PFSK-1 (cell line): ENCODE measurements at regions not wholly inside any gene's neighbourhood (a gene's known extent, or its start where the extent isn't known, plus 50 kb on each side); places are given as distances from the start of the nearest gene placed in this dataset.

Experiments used
- FOXP2 ChIP-seq: optimal IDR thresholded peaks from 2 replicates; pipeline ENCODE3; 2011; ENCODE audit warnings: borderline replicate concordance, control low read depth, inconsistent platforms; ENCODE audit not compliant: insufficient read depth; ENCODE audit errors: extremely low read length, extremely low read depth
- POLR2AphosphoS5 ChIP-seq: IDR thresholded peaks from 2 replicates; pipeline ENCODE4 v1.6.1; 2012; ENCODE audit warnings: low read depth, mild to moderate bottlenecking, control low read depth, low read length, moderate library complexity
- REST ChIP-seq, 2 experiments: IDR thresholded peaks; 2 replicates each; pipeline versions ENCODE4 v1.6.1 to v1.8.0; 2011 to 2012; ENCODE audit warnings: low read depth in 2 of 2, low read length in 2 of 2, control low read depth in 1 of 2, inconsistent platforms in 1 of 2, mild to moderate bottlenecking in 1 of 2, moderate library complexity in 1 of 2; ENCODE audit not compliant: insufficient read depth in 1 of 2
- SIN3A ChIP-seq: IDR thresholded peaks from 2 replicates; pipeline ENCODE4 v1.6.1; 2012; ENCODE audit warnings: mild to moderate bottlenecking, low read length, moderate library complexity, borderline replicate concordance; ENCODE audit not compliant: insufficient read depth
- TAF1 ChIP-seq: IDR thresholded peaks from 2 replicates; pipeline ENCODE4 v1.6.1; 2012; ENCODE audit warnings: low read length, control low read depth, borderline replicate concordance; ENCODE audit not compliant: insufficient read depth

GRCh38 chr19:56983171-56983570 is 136.6 kb upstream of the USP29 start:
- no peak for TF ChIP-seq REST (IDR thresholded peaks at IDR 0.05; ENCODE audit: insufficient read depth in 1 of 2, low read depth in 2 of 2, low read length in 2 of 2)
- no peak for TF ChIP-seq POLR2AphosphoS5
- no peak for TF ChIP-seq FOXP2
- no peak for TF ChIP-seq SIN3A
- no peak for TF ChIP-seq TAF1

- no peak for TF ChIP-seq FOXP2
- no peak for TF ChIP-seq SIN3A
- TF ChIP-seq POLR2AphosphoS5, result no peak
- TF ChIP-seq REST (IDR thresholded peaks at IDR 0.05; ENCODE audit: insufficient read depth in 1 of 2, low read depth in 2 of 2, low read length in 2 of 2), result no peak
- no peak for TF ChIP-seq TAF1
These were observed 136.0 kb upstream of the USP29 start for GRCh38 chr19:56983804-56984203.

- TF ChIP-seq SIN3A, result no peak
These were observed 133.4 kb upstream of the USP29 start for GRCh38 chr19:56986386-56986785.

GRCh38 chr19:56987184-56987583 is 132.6 kb upstream of the USP29 start:
- TF ChIP-seq TAF1 (no peak), REST (IDR thresholded peaks at IDR 0.05; ENCODE audit: insufficient read depth in 1 of 2, low read depth in 2 of 2, low read length in 2 of 2) (no peak), FOXP2 (no peak), POLR2AphosphoS5 (no peak), SIN3A (no peak)

- TF ChIP-seq REST (IDR thresholded peaks at IDR 0.05; ENCODE audit: insufficient read depth in 1 of 2, low read depth in 2 of 2, low read length in 2 of 2) (no peak), TAF1 (no peak), SIN3A (no peak), FOXP2 (no peak), POLR2AphosphoS5 (no peak)
These were observed 131.5 kb upstream of the USP29 start for GRCh38 chr19:56988299-56988698.
